GM18858 (cell line): ENCODE measurements at regions not wholly inside any gene's neighbourhood (a gene's known extent, or its start where the extent isn't known, plus 50 kb on each side); places are given as distances from the start of the nearest gene placed in this dataset.
A peak's percentile ranks its signal among the peaks of the same experiment; 100 is the strongest.

ENCODE experiments used
- ATAC-seq: cut with Tn5 transposase; IDR thresholded peaks from one replicate; pipeline ENCODE4 v1.9.1; 2021; ENCODE audit not compliant: unreplicated experiment

GRCh38 chr16:74183601-74184360 lies 112.8 kb upstream of the PSMD7 start:
- ATAC-seq: no peak

GRCh38 chr16:74169687-74170376 lies 126.8 kb upstream of the PSMD7 start:
- ATAC-seq: no peak

- no peak for ATAC-seq
Observed at GRCh38 chr16:74169066-74169465, 127.5 kb upstream of the PSMD7 start.

DNA sequence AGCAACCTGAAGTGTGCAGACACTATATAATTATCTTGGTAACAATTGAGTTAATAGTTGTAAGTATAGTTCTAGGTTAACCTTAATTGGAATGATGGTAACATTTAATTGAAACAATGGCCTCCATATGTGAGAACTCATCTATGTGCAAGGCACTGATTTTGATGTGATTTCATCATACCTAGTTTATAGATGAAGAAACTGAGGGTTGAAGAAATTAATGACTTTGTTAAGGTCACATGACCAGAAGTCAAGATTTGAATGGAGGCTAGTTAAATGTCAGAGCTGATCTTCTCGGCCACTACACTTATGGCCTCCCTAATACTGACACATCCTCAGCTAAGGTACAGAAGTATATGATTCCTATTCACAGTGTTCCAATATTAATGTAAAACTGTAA lies 128.2 kb upstream of the PSMD7 start:
- no peak for ATAC-seq

- no peak for ATAC-seq
Observed at GRCh38 chr16:74166456-74166855, 130.2 kb upstream of the PSMD7 start.

GRCh38 chr16:74165566-74166080 lies 131.0 kb upstream of the PSMD7 start:
- ATAC-seq: no peak

DNA sequence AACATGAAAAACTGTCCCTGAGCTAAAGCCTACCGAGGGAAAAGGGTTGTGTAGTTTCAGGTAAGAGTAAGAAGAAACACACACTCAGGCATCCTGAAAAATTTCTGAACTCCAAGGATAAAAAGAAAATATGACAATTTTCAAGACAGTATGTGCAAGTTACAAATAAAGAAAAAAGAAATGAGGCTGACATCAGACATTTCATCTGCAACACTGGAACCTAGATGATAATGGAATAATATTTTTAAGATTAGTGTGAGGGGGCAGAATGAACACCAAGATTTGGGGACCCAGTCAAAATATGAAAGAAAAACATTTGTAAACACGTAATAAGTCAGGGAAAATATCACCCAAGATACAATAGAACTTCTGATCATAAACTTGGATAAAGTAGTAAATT lies 135.9 kb upstream of the PSMD7 start:
- ATAC-seq: no peak

DNA sequence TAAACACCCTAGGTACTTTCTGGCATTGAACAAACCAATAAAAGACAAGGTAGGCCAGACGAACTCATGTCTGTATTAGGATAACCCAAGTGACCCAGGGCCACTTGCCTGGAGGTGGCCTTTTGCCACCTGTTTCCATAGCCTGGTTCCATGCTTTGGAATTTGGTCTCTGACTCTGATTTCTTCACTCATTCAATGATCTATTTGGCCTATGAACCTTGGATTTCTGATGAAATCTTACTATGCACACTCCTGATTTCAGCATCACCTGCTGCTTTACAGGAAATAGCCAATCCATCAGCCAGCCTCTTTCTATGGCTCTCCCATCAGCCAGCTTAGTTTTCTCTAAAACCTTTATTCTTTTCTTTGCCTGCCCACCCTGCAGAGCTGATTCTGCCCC lies 142.8 kb upstream of the PSMD7 start:
- no peak for ATAC-seq

- no peak for ATAC-seq
Observed at GRCh38 chr16:74146643-74147042, 150.0 kb upstream of the PSMD7 start.

DNA sequence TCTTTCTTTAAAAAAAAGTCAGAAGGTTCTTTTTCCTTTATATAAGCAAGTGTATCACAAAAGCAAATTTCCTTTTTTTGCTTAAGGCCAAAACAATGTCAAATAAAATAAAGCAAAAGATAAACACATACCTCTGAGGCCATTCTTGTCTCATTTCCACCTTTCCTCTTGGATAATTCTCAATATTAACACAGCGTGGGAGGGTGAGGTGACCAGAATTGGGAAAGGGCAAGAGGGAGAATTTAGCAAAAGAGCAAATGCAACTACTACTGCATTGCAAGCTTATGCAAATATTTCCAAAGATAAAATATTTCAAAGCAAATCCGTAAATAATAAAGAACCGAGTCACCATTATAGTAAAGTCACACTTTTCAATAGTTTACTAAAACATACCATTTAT lies 153.4 kb upstream of the PSMD7 start:
- no peak for ATAC-seq

DNA sequence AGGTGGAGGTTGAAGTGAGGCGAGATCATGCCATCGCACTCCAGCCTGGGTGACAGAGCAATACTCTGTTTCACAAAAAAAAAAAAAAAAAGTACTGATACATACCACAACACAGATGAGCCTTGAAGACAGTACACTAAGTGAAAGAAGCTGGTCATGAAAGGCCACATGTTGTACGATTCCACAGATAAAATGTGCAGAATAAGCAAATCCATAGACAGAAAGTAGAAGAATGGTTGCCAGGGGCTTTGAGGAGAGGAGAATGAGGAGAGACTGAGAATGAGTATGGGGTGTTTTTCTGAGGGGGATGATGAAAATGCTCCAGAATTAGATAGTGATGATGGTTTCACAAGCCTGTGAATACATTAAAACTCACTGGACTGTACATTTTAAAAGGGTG lies 155.6 kb upstream of the PSMD7 start:
- ATAC-seq: no peak

GRCh38 chr16:74140557-74140956 lies 156.1 kb upstream of the PSMD7 start:
- ATAC-seq: no peak

GRCh38 chr16:74123826-74124225 lies 172.8 kb upstream of the PSMD7 start:
- ATAC-seq: no peak

DNA sequence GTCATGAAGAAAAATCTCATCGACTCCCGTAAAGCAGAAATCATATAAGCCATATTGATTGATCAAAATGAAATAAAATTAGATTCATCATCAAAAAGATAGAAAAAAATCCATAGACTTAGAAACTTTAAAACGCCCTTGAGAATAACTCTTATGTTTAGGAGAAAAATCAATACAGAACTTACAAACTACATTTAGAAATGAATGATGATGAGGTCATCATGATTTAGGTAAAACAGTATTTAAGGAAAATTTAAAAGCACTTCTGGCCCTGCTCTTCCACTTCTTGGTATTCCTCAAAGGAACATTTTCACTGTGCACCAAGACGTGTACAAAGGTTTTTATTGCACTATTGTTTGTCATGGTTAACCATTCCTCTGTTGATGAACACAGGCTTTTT lies 173.4 kb upstream of the PSMD7 start:
- ATAC-seq: no peak

DNA sequence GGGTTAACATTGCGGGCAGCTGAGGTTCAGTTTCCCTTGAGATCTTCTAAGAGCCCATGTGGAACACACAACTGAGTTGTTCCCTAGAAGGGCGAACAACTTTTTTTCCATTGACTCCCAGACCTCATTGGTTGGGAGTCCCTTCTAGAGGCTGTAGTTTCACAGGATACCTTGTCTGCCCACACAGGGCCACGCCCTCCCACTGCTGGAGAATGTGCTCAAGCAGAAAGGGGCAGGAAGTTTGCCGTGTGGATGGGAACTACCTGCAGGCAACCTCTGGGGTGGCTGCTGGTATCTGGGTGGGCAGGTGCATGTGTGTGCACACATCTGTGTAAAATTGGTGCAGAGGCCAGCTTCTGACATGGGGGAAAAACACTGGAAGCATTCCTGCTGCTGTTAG lies 178.8 kb upstream of the PSMD7 start:
- ATAC-seq: no peak

GRCh38 chr16:74113545-74113944 lies 183.1 kb upstream of the PSMD7 start:
- no peak for ATAC-seq

- no peak for ATAC-seq
Observed at GRCh38 chr16:74111456-74111982, 185.1 kb upstream of the PSMD7 start.

GRCh38 chr16:74107795-74108610 lies 188.6 kb upstream of the PSMD7 start:
- ATAC-seq: peak; percentile 62

- ATAC-seq: no peak
Observed at GRCh38 chr16:74104022-74104421, 192.6 kb upstream of the PSMD7 start.

- no peak for ATAC-seq
Observed at GRCh38 chr16:74101379-74102137, 195.1 kb upstream of the PSMD7 start.
